NB4 (cell line): ENCODE measurements at regions not wholly inside any gene's neighbourhood (a gene's known extent, or its start where the extent isn't known, plus 50 kb on each side); places are given as distances from the start of the nearest gene placed in this dataset.

Experiments
- DNase-seq: peaks from one replicate; pipeline ENCODE4 v3.0.0; 2010; ENCODE audit warnings: low read depth
- H3K4me3 ChIP-seq: one replicate; pipeline ENCODE4 v1.5.1; 2011; ENCODE audit warnings: mild to moderate bottlenecking, low read depth, low read length, moderate library complexity
- MAX ChIP-seq: IDR thresholded peaks from 2 replicates; pipeline ENCODE4 v1.6.1; 2011; ENCODE audit warnings: low read depth, low read length
- MYC ChIP-seq: IDR thresholded peaks from 2 replicates; pipeline ENCODE4 v1.6.1; 2011; ENCODE audit warnings: low read depth, low read length
- POLR2A ChIP-seq: IDR thresholded peaks from 2 replicates; pipeline ENCODE4 v1.6.1; 2011; ENCODE audit warnings: mild to moderate bottlenecking; ENCODE audit not compliant: insufficient read length; ENCODE audit errors: extremely low read depth
- TF ChIP-seq, protein P1 (sequence below): IDR thresholded peaks from one replicate; pipeline ENCODE4 v1.5.1; 2012; ENCODE audit warnings: low read depth, low read length

- DNase-seq = no peak
- TF ChIP-seq, protein P1, sequence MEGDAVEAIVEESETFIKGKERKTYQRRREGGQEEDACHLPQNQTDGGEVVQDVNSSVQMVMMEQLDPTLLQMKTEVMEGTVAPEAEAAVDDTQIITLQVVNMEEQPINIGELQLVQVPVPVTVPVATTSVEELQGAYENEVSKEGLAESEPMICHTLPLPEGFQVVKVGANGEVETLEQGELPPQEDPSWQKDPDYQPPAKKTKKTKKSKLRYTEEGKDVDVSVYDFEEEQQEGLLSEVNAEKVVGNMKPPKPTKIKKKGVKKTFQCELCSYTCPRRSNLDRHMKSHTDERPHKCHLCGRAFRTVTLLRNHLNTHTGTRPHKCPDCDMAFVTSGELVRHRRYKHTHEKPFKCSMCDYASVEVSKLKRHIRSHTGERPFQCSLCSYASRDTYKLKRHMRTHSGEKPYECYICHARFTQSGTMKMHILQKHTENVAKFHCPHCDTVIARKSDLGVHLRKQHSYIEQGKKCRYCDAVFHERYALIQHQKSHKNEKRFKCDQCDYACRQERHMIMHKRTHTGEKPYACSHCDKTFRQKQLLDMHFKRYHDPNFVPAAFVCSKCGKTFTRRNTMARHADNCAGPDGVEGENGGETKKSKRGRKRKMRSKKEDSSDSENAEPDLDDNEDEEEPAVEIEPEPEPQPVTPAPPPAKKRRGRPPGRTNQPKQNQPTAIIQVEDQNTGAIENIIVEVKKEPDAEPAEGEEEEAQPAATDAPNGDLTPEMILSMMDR = no peak
- no peak for TF ChIP-seq MAX
- TF ChIP-seq POLR2A = no peak
- TF ChIP-seq MYC = no peak
- no peak overlapping the region for H3K4me3 ChIP-seq
Measured at GRCh38 chr1:37123276-37124115, 89.2 kb upstream of the GRIK3 start.

DNA sequence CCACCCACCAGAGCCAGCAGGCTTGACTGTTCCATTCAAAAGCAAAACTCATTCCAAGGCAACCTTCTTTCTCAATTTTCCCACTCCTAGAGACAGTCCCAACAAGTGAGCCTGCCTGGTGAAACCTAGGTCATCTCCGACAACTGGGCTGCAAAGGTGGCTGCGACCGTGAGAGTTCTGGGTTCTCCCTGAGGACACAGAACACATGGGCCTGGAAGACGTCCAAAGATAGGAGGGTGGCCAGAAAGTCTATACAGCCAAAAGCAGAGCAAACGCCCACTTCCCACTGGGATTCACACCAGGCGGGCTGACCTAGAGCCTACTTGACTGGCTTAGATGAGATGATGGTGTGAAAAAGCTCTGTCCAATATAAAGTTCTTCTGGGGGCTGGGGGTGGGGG lies 90.2 kb upstream of the GRIK3 start:
- TF ChIP-seq, protein P1 = no peak
- TF ChIP-seq MYC (no peak), POLR2A (no peak), MAX (no peak)
- H3K4me3 ChIP-seq = no peak overlapping the region
- DNase-seq = no peak

DNA sequence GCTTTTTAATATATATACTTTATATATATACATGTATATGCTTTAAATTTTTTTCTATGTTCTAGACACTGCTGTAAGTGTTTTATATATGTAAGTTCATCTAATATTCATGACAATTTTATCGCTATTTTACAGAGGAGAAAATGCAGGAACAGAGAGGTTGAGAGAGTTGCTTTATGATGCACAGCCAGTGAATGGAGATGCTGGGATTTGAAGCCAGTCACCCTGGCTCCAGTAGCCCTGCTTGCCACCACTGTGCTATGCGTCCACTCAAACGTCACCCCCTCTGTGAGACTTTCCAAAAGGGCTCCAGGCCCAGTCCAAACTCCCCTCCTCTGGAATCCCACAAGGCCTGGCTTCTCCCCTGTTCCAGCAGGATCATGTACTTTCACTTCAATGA lies 91.0 kb upstream of the GRIK3 start:
- no peak overlapping the region for H3K4me3 ChIP-seq
- no peak for DNase-seq
- TF ChIP-seq MYC = no peak
- TF ChIP-seq, protein P1 = no peak

GRCh38 chr1:37127254-37127748 lies 93.0 kb upstream of the GRIK3 start:
- H3K4me3 ChIP-seq = no peak overlapping the region
- DNase-seq = no peak
- TF ChIP-seq MYC (no peak), POLR2A (no peak), MAX (no peak)
- TF ChIP-seq, protein P1 = no peak

DNA sequence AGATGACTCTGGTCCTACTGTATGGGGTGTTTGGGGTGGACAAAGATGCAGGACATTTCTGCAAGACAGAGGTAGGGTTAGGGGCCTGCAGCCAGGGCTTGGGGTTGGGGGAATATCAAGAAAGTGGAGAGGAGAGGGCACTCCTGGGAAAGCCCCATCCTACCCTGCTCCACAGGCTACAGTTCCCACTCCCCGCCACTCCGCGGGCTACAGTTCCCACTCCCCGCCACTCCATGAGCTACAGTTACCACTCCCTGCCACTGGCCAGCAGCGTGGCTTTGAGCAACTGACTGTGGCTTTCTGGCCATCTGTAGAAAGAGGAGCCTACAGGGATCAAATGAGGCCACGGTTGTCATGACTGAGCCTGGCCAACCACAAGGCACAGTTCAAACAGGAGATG lies 93.8 kb upstream of the GRIK3 start:
- no peak for DNase-seq
- TF ChIP-seq POLR2A = no peak
- TF ChIP-seq, protein P1 = no peak
- no peak for TF ChIP-seq MAX
- no peak for TF ChIP-seq MYC
- H3K4me3 ChIP-seq = no peak overlapping the region
